ENCODE measurements at regions not wholly inside any gene's neighbourhood (a gene's known extent, or its start where the extent isn't known, plus 50 kb on each side); places are given as distances from the start of the nearest gene placed in this dataset.

DNA sequence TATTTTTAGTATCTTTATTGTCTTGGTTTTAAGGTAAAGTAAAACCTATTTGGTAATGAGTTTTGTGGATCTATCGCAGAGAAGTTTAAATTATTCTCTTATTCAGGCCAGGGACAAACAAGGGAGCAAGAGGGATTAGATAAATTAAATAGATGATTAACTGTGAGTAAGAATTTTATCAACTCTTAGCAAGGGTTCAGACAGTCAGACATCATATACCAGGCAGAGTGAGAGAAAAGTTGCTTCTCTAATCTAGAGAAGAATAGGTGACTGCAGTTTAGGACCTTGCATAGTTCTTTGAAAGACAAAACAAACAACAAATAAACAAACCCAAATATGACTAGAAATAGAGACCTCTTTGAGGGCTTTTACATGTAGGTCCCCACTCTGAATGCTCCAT lies 840.2 kb upstream of the GOT2 start:
- TF ChIP-seq, protein P1, sequence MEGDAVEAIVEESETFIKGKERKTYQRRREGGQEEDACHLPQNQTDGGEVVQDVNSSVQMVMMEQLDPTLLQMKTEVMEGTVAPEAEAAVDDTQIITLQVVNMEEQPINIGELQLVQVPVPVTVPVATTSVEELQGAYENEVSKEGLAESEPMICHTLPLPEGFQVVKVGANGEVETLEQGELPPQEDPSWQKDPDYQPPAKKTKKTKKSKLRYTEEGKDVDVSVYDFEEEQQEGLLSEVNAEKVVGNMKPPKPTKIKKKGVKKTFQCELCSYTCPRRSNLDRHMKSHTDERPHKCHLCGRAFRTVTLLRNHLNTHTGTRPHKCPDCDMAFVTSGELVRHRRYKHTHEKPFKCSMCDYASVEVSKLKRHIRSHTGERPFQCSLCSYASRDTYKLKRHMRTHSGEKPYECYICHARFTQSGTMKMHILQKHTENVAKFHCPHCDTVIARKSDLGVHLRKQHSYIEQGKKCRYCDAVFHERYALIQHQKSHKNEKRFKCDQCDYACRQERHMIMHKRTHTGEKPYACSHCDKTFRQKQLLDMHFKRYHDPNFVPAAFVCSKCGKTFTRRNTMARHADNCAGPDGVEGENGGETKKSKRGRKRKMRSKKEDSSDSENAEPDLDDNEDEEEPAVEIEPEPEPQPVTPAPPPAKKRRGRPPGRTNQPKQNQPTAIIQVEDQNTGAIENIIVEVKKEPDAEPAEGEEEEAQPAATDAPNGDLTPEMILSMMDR (IDR thresholded peaks at IDR 0.05 in 4 of 5, conservative IDR thresholded peaks at IDR 0.05 in 1 of 5): no peak
- TF ChIP-seq POLR2A (IDR thresholded peaks at IDR 0.05): no peak
